ENCODE measurements at regions not wholly inside any gene's neighbourhood (a gene's known extent, or its start where the extent isn't known, plus 50 kb on each side); places are given as distances from the start of the nearest gene placed in this dataset.
"Not testable (repeated sequence)": the region's sequence is repeated elsewhere in the genome, so short reads cannot be mapped to it uniquely, and the experiment has no call there.

DNA sequence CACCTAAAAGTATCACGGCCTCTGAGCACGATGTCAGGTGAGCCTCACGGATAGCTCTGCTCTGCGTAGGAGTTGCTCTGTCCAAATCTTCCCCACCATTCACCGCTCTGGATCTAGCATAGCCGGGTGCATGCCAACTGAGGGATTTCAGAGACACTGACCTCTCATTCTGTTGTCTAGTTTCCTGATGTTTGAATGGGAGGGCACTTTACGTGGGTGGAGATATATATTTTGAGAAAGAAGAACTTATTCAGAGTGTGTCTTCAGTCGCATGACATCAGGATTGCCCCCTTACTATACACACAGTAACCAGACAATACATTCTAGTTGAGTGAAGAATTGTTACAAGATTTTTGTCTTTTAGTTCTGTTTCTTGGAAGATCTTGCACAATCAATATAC is 96.5 kb upstream of the CITED2 start:
- FAIRE-seq = no peak

DNA sequence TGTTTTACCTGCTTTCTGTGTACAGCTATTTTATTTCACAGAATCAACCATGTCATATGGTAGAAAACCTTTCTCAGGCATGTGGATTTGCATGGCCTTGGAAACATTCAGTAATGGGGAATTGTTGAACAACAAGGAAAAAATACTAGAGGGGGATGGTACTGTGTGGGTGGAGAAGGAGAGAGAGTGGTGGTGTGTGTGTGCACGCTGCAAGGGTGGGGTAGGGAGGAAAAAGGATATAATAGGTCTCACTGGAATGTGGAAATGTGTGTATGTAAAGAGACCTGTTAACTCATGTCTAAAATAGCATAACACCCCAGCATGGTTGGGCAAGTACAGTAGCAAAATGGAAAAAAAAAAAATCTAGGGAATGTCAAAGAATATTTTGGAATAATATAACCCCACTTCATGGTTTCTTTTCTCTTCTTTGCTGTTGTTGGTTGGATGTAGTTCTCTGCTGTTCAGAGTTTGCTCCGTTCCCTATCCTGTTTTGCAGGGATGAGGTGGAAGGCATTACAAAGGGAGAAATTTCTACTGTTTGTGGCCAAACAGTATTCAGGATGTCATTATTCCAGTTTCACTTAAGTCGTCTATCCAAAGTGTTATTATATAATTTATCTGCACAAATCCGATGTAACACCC is 93.9 kb upstream of the CITED2 start:
- no peak for FAIRE-seq

DNA sequence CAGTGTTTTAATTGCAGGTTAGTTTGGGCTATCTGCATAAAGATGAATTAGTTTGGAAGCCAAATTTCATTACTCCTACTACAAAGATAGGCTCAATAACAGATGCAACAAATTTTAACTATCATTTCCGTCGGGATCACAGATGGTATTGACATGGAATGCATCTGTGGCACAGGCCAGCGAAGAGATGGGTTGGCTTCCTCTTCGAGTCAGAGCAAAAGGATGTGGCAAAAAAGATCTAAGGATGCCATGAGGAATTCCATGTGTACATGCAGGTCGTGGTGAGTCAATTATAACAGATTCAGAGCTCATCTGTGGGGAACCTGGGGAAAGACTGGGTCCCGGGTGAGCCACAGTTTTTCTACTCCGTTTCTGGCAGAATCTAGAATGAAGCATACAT is 83.0 kb upstream of the CITED2 start:
- FAIRE-seq = no peak

DNA sequence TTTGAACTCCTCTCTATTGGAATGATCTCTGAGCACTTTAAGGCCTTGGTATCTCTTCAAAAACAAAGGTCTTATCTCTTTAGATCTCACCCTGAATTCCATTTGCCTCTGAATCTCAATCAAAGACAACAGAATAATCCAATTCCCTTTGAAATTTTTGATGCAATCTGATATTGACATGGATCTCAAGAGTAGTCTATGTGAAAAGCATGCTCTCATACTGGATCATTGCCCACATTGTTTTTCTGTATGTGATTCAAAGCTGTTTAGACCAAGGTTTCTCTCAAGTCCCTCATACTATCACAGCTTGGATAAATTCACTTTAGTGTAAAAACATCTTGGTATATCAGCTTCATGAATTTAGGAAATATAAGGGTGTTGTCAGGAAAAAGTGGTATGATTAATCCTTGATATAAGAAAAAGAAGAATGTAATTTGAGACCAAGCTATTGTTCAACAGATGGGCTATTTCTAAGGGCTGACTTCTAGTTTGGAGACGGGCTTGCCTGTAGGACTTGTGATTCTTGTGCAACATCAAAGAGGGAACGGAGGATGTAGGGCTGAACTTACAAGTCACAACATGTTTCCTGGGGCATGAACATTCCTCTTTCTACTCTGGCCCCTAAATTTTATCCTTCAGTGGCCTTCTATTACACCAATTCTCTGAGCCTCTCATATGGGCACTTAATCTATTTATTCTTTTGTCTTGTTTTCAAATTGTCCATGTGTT is 77.9 kb upstream of the CITED2 start:
- FAIRE-seq = no peak

DNA sequence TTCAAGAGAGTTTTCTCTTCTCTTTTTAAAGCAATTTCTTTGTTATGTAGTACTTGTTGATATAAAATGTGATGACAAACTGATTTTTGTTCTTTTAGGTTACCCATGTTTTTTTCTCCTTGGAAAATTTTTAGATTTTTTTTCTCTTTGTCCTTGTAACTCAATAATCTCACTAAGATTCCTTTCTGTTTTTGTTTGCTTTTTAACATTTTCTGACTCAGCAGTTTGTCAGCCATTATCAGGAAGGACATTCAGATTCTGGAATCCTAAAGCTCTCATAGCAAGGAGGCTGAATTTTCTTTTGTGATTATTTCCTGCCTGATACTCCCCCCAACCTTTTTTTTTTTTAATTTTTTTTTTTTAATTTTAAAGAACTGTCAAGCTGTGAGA is 75.2 kb upstream of the CITED2 start:
- peak; percentile 90 for FAIRE-seq

DNA sequence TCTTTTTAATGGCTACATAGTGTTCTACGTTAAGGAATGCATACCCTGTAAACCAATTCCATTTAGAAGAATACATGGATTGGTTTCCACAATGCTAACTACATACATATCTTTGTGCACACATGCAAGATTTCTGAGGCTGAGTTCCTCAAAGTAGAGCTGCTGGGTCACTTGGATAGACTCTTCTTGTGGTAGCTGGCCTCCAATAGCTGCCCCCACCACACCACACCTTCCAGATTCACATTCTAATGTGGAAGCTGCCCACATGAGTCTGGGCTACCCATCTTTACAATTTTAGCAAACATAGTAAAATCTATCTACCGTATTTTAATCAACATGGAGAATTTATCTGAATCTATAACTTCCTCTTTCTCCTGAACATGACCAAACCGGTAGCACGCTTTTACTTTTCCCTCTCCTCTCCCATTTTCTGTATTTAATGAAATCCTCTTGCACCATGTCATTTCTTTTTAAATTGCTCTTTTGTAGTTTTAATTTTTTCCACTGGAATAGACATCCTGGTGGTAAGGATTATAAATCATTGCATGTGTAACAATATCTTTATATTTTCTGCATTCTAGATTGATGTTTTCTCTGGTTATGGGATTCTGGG is 74.7 kb upstream of the CITED2 start:
- FAIRE-seq = no peak

DNA sequence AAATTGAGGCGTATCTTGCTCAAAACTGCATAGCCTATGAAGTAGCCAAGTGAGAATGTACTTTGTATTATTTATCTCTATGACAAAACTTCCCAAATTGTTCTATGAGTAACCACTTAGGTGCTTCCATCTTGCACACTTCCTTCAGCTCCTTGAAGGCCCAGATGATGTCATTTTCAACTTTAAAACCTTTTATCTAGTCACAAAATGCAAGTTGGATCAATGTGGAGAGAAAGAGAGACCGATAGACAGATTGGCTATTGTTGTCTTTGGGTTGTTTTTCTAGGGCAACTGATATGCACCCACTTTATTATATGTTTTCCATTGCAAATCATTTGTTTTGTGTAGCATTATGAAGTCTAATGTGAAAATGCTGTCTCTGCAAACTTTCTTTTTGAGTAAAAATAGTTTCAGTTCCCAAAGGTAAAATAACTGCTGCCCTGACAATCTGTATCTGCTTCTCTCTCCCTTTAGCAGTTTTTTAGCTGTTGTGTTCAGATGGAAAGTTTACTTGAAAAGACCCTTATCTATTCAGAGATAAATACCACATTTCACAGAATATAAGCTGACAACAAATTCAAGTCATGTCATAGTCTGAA is 73.7 kb upstream of the CITED2 start:
- no peak for FAIRE-seq

DNA sequence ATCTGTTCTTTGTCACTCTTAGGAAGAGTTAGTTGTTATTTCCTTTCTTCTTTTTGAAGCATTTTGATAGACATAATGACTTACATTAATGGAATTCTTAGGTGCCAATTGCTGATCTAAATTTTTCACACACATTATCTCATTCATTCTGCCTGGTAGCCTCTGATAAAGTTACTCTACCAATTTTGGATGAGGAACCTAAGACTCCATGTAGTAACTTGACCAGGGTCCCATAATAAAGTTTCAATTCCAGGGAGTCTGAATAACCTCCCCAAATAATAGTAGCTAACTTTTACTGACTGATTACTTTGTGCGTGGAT is 73.2 kb upstream of the CITED2 start:
- FAIRE-seq = no peak

DNA sequence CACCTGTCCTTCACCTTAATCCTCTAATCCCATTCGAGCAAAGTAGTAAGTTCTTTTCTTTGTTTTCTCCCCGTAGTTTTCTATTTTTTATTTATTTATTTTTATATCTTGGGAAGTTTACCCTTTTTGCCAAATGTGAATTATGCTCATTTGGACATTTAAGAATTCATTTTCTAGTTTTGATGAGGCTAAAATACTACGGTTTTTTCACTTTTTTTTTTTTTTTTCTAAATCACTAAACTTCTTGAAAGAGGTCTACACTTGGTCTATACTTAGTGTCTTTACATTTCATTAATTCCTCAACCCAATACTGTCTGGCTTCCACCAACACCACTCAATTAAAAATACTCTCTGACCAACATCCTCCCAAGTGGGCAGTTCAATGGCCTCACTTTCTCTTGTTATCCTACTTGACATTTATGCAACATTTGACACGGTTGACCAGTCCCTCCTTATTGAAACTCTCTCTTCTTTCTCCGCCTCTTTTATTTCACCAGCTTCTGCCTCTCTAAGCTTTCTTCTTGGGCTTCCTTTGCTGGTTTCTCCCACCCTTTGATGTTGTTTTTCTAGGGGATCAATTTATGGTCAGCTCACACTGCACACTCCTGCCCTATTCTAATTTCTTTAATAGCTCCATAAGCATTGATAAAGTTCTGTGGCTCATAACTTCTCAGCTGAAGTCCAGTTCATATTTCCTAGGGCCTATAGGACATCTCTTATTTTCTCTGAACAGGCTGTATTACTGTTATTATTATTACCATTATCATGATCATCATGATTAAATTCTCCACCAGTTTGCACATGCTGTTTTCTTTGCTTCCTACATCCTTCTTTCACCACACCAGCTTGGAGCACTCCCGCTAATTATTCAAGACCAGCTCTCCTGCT is 72.6 kb upstream of the CITED2 start:
- FAIRE-seq = no peak

DNA sequence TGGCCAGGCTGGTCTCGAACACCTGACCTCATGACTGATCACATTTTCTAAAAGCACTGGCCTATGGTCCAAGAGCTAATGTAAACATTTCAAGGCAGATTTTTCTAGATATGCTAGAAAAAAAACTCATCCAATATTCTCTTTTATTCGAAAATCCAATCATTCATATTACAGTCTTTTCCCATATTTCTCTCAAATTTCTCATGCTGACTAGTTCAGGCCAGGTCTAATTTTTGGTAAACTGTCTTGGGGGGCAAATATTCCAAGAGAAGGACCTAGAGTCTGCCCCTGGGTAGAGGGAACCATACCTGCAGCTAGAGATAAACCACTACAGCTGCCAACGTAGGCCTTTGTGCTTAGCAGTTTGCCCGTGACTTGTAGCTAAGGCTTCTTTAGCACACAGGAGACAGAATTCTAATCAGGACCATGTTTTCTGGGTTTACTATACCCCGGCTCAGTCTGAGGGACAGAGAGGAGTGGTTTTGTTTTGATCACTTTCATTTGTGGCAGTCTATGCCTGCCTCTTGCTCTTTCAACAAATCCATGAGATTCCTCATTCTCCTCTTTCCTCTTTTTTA is 71.8 kb upstream of the CITED2 start:
- no peak for FAIRE-seq

DNA sequence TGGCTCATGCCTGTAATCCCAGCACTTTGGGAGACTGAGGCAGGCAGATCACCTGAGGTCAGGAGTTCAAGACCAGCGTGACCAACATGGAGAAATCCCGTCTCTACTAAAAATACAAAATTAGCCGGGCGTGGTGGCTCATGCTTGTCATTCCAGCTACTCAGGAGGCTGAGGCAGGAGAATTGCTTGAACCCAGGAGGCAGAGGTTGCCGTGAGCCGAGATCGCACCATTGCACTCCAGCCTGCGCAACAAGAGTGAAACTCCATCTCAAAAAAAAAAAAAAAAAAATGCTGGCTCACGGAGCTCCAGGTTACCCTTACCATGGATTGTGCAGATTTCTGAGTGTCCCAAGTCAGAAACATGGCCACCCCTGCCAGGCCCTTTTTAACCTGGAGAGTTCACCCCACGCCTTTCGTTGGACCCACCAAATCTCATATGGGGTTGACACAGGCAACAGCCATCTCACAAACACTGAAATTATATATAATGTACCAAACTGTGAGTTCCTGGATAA is 69.9 kb upstream of the CITED2 start:
- not testable (repeated sequence) for FAIRE-seq

DNA sequence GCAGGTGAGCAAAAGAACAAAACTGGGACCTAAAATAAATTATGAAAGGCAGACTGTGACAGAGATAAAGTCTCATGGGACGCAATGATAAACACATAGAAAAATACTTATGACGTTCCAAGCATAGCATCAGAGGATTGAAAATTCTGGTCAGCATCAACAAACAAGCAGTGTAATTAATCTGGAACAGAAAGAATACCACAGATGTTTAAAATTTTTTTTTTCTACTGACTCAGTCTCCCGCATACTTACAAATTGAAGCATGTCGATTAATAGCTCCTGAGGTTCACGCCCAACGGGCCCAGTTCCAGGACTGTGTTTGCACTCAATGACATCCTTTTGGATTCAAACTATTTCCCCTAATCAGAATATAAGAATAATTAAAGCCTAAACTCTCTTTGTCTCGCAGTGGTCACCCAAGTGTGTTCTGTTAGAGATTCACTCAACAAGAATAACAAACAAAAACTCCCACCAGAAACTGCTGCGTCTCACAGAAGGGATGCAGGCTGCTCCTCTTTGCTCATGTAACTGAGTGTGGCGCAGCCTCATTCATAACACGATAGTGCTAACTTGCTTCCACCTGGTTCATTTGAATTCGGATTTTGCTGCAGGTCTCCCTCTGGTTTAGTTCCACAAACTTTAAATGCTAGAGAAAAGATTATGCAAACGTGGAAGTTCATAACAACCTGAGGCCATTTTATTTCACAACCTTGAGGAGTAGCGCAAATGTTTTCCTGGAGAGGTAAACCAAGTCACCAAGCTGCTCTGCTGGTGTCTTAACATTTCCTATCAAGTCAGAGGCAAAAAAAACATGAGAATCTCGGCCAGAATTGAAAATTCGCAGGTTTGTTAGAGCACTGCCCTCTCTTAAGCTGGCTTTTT is 69.0 kb upstream of the CITED2 start:
- peak; percentile 78 for FAIRE-seq

DNA sequence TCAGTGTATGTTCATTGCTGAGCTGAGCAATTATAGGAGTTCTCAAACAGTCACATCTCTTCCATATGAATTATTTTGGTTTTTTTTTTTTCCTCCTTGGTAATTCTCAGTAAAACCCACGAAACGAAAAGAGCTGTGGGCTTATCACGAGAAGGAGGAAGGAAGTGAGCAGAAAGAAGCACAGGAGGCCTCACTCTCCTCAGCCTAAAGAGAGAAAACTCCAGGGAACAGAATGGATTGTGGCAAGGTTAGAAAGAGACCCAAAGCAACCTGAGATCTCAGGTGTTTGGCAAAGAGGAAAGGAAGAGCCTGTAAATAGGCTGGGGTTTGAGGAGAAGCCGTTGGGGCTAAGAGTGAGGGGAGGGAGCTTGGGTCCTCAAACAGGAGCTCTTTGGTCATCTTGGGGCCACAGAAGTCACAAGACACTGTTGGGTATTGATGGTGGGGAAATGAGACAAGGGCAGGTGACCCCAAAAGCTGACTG is 67.8 kb upstream of the CITED2 start:
- FAIRE-seq = no peak

DNA sequence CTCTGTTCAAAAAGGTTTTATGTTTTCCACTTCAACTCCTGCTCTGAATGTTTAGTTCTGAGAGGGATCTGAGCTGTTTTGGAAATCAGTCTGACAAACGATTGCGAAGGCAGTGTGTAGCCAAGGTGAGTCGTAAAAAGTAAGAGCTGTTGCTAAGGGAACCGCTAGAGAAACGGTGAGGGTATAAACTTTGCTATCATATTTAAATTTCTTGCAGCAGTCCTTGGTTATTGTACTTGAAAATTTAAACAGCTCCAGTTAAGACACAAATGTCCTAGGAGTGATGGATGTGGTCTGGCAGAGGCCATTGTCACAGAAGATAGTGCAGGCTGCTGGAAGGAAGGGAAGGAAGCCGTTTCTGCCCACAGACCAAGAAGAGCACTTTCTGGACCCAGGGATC is 64.9 kb upstream of the CITED2 start:
- no peak for FAIRE-seq

DNA sequence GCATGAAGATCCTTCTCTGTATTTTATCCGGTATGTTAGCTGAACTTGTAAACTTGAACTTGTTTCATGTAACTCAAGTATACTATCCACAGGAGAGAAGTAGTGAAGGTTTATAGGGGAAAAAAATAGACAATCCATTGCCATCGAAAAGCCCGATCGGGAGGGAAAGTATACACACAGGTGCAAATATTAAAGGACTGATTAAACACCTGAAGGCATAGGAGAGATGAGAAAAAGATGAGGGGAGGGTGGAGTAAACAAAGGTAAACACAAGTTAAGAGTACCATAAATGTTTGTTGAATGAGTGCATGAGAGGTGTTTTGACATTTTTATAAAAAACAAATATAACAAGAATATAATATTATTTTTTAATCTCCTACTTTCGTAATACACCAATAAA is 64.3 kb upstream of the CITED2 start:
- FAIRE-seq = no peak

DNA sequence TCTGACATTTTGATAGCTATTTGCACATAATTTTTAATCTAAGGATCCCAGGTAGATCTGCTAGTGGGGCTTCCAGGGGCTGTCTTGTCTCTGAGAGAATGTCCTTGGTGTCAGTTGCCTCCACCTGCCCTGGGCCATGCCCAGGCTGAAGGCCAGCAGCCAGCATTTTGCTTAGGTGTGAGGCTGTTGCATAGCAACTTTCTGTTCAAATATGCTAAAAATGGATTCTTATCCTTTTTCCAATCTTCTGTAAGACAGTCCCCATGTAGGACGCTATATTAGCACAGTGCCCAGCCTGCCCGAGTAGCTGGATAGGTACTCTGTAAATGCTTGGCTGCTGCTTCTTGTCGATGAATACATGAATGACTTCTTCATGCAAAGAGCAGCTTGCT is 62.5 kb upstream of the CITED2 start:
- no peak for FAIRE-seq

DNA sequence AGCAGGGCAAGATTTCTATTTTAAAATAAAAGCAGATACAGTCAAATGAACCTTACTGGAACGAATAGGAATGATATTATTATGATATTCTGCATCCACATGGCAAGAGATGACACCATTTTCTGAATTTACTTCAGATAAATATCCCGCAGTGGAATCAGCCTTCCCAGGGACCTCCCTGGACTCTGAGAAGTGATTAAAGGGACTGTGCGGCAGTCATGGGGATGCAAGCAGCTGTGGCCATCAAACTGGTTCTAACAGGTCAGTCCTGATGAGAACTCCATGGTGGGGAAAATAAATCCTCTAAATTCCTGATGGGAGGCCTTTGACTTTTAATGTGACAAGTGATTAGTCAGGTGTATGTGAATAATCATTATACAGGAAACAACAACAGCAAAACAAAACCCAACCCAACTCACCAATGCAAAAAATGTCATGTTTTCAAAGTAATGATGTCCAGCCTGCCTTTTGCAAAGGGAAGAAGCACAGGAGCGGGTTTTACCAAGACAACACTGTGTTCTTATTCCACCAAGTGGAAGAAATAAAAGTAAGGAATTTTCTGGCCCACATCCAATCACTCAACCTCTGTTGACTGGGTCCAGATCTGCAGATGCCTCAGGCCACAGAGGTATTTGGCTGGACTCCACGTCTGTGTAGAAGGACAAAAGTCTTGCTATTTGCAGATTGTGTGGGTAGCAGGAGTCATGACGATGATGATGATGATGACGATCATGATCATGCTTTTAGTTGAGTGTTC is 61.9 kb upstream of the CITED2 start:
- FAIRE-seq = no peak

DNA sequence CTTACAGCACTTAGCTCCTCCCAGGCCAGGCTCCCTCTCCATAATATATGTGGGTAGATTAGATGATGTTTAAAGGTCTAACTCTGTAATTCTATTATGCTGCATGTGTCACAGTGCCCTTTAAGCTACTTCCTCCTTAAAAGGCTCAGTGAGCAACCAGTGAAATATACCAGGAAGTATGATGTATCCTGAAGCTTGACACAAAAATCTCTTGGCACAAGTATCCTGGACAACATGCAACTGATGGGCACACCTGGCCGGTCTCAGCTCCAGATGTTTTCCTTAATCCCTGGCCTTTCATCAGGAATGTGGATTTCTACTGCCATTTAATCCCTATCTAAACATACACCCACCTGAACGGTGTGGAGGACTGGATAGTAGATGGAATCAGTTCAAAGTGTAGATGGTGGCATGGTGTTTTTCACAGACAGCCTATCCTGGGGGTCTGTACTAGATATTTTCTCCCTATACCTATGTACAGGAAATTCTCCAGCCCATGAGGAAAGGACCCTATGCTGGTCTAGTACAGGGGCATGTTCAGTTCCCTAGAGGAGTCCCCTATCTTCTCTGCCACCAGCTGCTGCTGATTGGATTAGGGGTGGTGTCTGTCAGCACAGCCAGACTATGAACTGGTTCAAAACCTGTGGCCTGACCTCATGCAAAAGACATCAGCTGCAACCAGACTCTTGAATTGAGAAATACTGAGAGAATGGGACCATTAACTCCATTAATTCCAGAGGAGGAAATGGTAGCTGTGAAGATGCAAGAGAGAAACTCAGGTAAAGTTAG is 59.4 kb upstream of the CITED2 start:
- FAIRE-seq = no peak

DNA sequence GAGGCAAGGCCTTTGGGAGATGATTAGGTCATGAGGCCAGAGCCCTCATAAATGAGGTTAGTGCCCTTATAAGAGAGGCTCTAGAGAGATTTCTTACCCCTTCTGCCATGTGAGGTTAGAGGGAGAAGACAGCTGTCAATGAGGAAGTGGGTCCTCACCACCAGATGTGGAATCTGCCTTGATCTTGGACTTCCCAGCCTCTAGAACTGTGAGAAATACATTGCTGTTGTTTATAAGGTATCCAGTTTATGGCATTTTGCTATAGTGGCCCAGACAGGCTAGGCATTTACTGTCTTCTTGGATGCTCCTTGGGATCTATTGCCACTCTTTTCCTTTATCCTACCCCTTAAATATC is 57.1 kb upstream of the CITED2 start:
- FAIRE-seq = no peak
